Endothelial cell of umbilical vein (primary cell): ENCODE measurements at regions not wholly inside any gene's neighbourhood (a gene's known extent, or its start where the extent isn't known, plus 50 kb on each side); places are given as distances from the start of the nearest gene placed in this dataset.

ENCODE experiments used
- CTCF ChIP-seq, 2 donors: IDR thresholded peaks; 1 replicate in 1 of 2; 2 replicates in 1 of 2; pipeline ENCODE4 v1.5.1; 2011; ENCODE audit warnings: low read length in 2 of 2, mild to moderate bottlenecking in 2 of 2, moderate library complexity in 2 of 2, control low read depth in 1 of 2, inconsistent platforms in 1 of 2, low read depth in 1 of 2; ENCODE audit not compliant: insufficient read depth in 1 of 2; ENCODE audit errors: extremely low read depth in 1 of 2
- EZH2 ChIP-seq: IDR thresholded peaks from 2 replicates; pipeline ENCODE4 v1.6.1; 2012; ENCODE audit warnings: borderline replicate concordance, low read depth, mild to moderate bottlenecking, moderate library complexity, low read length, inconsistent platforms; ENCODE audit not compliant: severe bottlenecking
- POLR2A ChIP-seq: IDR thresholded peaks from 2 replicates; pipeline ENCODE4 v1.6.1; 2012; ENCODE audit warnings: low read depth, mild to moderate bottlenecking, control low read depth, low read length

- TF ChIP-seq CTCF (IDR thresholded peaks at IDR 0.05; ENCODE audit: extremely low read depth in 1 of 2, insufficient read depth in 1 of 2, low read depth in 1 of 2, low read length in 2 of 2) (no peak), POLR2A (no peak), EZH2 (no peak)
Observed at GRCh38 chr5:120813551-120813950, 349.5 kb downstream of the PRR16 start.
